ENCODE measurements at regions not wholly inside any gene's neighbourhood (a gene's known extent, or its start where the extent isn't known, plus 50 kb on each side); places are given as distances from the start of the nearest gene placed in this dataset.

DNA sequence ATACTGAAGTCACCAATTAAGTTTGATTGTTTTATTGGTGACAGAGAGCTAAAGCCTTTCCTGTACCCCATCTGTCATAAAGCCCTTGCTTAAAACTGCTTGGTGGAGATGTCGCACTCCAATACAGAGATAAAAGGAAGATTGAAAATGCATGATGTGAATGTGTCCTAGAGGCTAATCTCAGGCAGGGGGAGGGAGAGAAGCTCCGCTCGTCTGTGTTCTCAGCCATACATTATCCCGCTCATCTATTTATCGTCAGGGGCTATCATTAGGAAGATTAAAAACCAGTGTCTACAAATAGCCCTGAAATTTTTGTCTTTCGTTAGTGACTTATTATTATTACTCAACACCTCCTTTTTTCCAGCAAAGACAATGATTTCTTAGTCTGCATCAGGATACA is 110.3 kb downstream of the CMPK2 start:
- no peak for DNase-seq (ENCODE audit: low read depth, low spot score)
- Histone ChIP-seq H3K27me3 (ENCODE audit: control insufficient read depth, extremely low read depth, insufficient read depth, low read length) (no peaks in the 10 kb centered on the region), H3K9me1 (ENCODE audit: control insufficient read depth, extremely low read depth, insufficient read depth, low read length) (no peaks in the 10 kb centered on the region), H3K4me1 (ENCODE audit: control insufficient read depth, extremely low read depth, insufficient read depth, low read length) (no peaks in the 10 kb centered on the region), H2AFZ (ENCODE audit: control insufficient read depth, low read length) (no peak overlapping the region), H3K27ac (ENCODE audit: control insufficient read depth, insufficient read depth, low read length) (no peak overlapping the region), H3K4me3 (ENCODE audit: control insufficient read depth in 2 of 3, extremely low read depth in 1 of 3, insufficient read depth in 2 of 3, low read depth in 1 of 3, low read length in 3 of 3) (no peak overlapping the region), H3K36me3 (ENCODE audit: control insufficient read depth in 2 of 2, extremely low read depth in 1 of 2, insufficient read depth in 2 of 2, low read length in 2 of 2) (no peaks in the 10 kb centered on the region), H4K20me1 (ENCODE audit: control insufficient read depth, extremely low read depth, insufficient read depth, low read length) (no peaks in the 10 kb centered on the region), H3K9ac (ENCODE audit: control insufficient read depth, extremely low read depth, insufficient read depth, low read length) (no peak overlapping the region), H3K9me3 (ENCODE audit: control insufficient read depth, low read depth, low read length) (peaks cover 8% of the 10 kb centered on the region), H3K4me2 (ENCODE audit: control insufficient read depth, extremely low read depth, insufficient read depth, low read depth, low read length) (no peak overlapping the region), H3K79me2 (ENCODE audit: control insufficient read depth, insufficient read depth, low read length) (no peaks in the 10 kb centered on the region)
- TF ChIP-seq, protein P1, sequence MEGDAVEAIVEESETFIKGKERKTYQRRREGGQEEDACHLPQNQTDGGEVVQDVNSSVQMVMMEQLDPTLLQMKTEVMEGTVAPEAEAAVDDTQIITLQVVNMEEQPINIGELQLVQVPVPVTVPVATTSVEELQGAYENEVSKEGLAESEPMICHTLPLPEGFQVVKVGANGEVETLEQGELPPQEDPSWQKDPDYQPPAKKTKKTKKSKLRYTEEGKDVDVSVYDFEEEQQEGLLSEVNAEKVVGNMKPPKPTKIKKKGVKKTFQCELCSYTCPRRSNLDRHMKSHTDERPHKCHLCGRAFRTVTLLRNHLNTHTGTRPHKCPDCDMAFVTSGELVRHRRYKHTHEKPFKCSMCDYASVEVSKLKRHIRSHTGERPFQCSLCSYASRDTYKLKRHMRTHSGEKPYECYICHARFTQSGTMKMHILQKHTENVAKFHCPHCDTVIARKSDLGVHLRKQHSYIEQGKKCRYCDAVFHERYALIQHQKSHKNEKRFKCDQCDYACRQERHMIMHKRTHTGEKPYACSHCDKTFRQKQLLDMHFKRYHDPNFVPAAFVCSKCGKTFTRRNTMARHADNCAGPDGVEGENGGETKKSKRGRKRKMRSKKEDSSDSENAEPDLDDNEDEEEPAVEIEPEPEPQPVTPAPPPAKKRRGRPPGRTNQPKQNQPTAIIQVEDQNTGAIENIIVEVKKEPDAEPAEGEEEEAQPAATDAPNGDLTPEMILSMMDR (optimal IDR thresholded peaks at IDR 0.05 in 1 of 3, IDR thresholded peaks at IDR 0.05 in 1 of 3, conservative IDR thresholded peaks at IDR 0.05 in 1 of 3; ENCODE audit: extremely low read depth in 1 of 3, insufficient read depth in 2 of 3, low read length in 3 of 3): no peak
- no peak for TF ChIP-seq EZH2 (IDR thresholded peaks at IDR 0.05; ENCODE audit: low read length)
- no peak for FAIRE-seq
- dilution Hi-C loops (cut with MboI; ENCODE audit: extremely low pct_ligation_motif_present, low sequenced_read_pairs): no loop called here

DNA sequence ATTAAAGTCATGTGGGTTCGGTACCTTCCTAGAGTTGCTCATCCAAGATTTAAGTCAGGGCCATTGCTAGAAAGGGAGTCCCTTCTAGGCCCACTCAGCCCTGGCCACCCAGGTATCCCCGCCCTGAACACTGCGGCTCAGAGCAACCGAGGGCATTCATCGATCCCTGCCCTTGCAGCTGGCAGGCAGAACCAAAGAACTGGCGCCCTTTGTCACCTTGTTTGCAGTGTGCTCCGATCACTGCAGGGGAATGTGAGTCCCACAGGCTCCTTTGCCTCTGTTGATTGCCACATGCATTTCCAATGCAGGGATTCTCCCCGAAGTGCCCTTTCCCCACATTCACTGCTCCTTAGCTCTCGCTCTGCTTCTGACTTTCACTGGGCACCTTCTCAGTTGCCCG is 108.5 kb downstream of the CMPK2 start:
- Histone ChIP-seq H3K27ac (ENCODE audit: control insufficient read depth, insufficient read depth, low read length) (no peak overlapping the region), H3K27me3 (ENCODE audit: control insufficient read depth, extremely low read depth, insufficient read depth, low read length) (no peaks in the 10 kb centered on the region), H3K9ac (ENCODE audit: control insufficient read depth, extremely low read depth, insufficient read depth, low read length) (no peak overlapping the region), H3K79me2 (ENCODE audit: control insufficient read depth, insufficient read depth, low read length) (no peaks in the 10 kb centered on the region), H3K4me2 (ENCODE audit: control insufficient read depth, extremely low read depth, insufficient read depth, low read depth, low read length) (no peak overlapping the region), H2AFZ (ENCODE audit: control insufficient read depth, low read length) (no peak overlapping the region), H3K4me1 (ENCODE audit: control insufficient read depth, extremely low read depth, insufficient read depth, low read length) (no peaks in the 10 kb centered on the region), H3K9me1 (ENCODE audit: control insufficient read depth, extremely low read depth, insufficient read depth, low read length) (no peaks in the 10 kb centered on the region), H3K9me3 (ENCODE audit: control insufficient read depth, low read depth, low read length) (peaks cover 8% of the 10 kb centered on the region), H4K20me1 (ENCODE audit: control insufficient read depth, extremely low read depth, insufficient read depth, low read length) (no peaks in the 10 kb centered on the region), H3K4me3 (ENCODE audit: control insufficient read depth in 2 of 3, extremely low read depth in 1 of 3, insufficient read depth in 2 of 3, low read depth in 1 of 3, low read length in 3 of 3) (no peak overlapping the region), H3K36me3 (ENCODE audit: control insufficient read depth in 2 of 2, extremely low read depth in 1 of 2, insufficient read depth in 2 of 2, low read length in 2 of 2) (no peaks in the 10 kb centered on the region)
- dilution Hi-C loops (cut with MboI; ENCODE audit: extremely low pct_ligation_motif_present, low sequenced_read_pairs): no loop called here
- TF ChIP-seq, protein P1 (optimal IDR thresholded peaks at IDR 0.05 in 1 of 3, IDR thresholded peaks at IDR 0.05 in 1 of 3, conservative IDR thresholded peaks at IDR 0.05 in 1 of 3; ENCODE audit: extremely low read depth in 1 of 3, insufficient read depth in 2 of 3, low read length in 3 of 3): no peak
- TF ChIP-seq EZH2 (IDR thresholded peaks at IDR 0.05; ENCODE audit: low read length): no peak
- FAIRE-seq: no peak
- no peak for DNase-seq (ENCODE audit: low read depth, low spot score)
